ENCODE measurements at regions not wholly inside any gene's neighbourhood (a gene's known extent, or its start where the extent isn't known, plus 50 kb on each side); places are given as distances from the start of the nearest gene placed in this dataset.

GRCh38 chr2:136645236-136645828 is 120.0 kb upstream of the THSD7B start:
- no peak for TF ChIP-seq CTCF (IDR thresholded peaks at IDR 0.05; ENCODE audit: borderline replicate concordance, control extremely low read depth, extremely low read depth, insufficient read depth, missing control alignments)
- DNase-seq (ENCODE audit: low spot score): no peak
- in situ Hi-C loops (cut with MboI; ENCODE audit: low sequenced_read_pairs, unreplicated experiment): no loop called here

GRCh38 chr2:136639651-136640050 is 125.7 kb upstream of the THSD7B start:
- no peak for TF ChIP-seq CTCF (IDR thresholded peaks at IDR 0.05; ENCODE audit: borderline replicate concordance, control extremely low read depth, extremely low read depth, insufficient read depth, missing control alignments)
- DNase-seq (ENCODE audit: low spot score): no peak
- in situ Hi-C loops (cut with MboI; ENCODE audit: low sequenced_read_pairs, unreplicated experiment): no loop called here

- no peak for DNase-seq (ENCODE audit: low spot score)
- no peak for TF ChIP-seq CTCF (IDR thresholded peaks at IDR 0.05; ENCODE audit: borderline replicate concordance, control extremely low read depth, extremely low read depth, insufficient read depth, missing control alignments)
- in situ Hi-C loops (cut with MboI; ENCODE audit: low sequenced_read_pairs, unreplicated experiment): no loop called here
These were observed 127.2 kb upstream of the THSD7B start for GRCh38 chr2:136638193-136638592.

- in situ Hi-C loops (cut with MboI; ENCODE audit: low sequenced_read_pairs, unreplicated experiment): no loop called here
- DNase-seq (ENCODE audit: low spot score): no peak
- TF ChIP-seq CTCF (IDR thresholded peaks at IDR 0.05; ENCODE audit: borderline replicate concordance, control extremely low read depth, extremely low read depth, insufficient read depth, missing control alignments): no peak
These were observed 127.9 kb upstream of the THSD7B start for GRCh38 chr2:136637402-136637801.

- TF ChIP-seq CTCF (IDR thresholded peaks at IDR 0.05; ENCODE audit: borderline replicate concordance, control extremely low read depth, extremely low read depth, insufficient read depth, missing control alignments): no peak
- DNase-seq (ENCODE audit: low spot score): no peak
- in situ Hi-C loops (cut with MboI; ENCODE audit: low sequenced_read_pairs, unreplicated experiment): no loop called here
These were observed 136.9 kb upstream of the THSD7B start for GRCh38 chr2:136628490-136628889.

GRCh38 chr2:136613096-136613495 is 152.2 kb upstream of the THSD7B start:
- no peak for TF ChIP-seq CTCF (IDR thresholded peaks at IDR 0.05; ENCODE audit: borderline replicate concordance, control extremely low read depth, extremely low read depth, insufficient read depth, missing control alignments)
- no peak for DNase-seq (ENCODE audit: low spot score)
- in situ Hi-C loops (cut with MboI; ENCODE audit: low sequenced_read_pairs, unreplicated experiment): no loop called here
